ENCODE measurements at regions not wholly inside any gene's neighbourhood (a gene's known extent, or its start where the extent isn't known, plus 50 kb on each side); places are given as distances from the start of the nearest gene placed in this dataset.

DNA sequence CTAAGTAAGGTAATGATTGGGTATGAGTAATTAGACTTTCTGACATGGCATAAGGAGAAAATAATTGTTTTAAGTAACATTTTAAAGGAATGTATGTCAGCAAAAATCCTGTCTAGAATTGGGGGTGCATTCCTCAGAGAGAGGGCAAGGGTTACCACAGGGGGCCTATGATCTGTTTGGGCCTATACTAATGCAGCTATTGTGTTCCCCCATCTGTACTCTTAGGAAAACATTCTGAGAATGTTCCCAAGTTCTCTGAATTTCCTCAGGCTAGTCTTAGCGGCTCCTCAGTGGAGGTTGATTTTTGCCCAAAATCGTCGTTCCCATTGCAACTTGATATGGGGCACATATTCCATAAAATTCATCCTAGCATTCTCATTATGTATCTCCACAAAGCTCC, 1216.4 kb upstream of the GBE1 start (continued):
- TF ChIP-seq ZNF462 (CRISPR knock-in tag; IDR thresholded peaks at IDR 0.05) (no peak), NANOG (IDR thresholded peaks at IDR 0.05; ENCODE audit: borderline replicate concordance) (no peak), CREB1 (CRISPR knock-in tag; IDR thresholded peaks at IDR 0.05; ENCODE audit: low read depth) (no peak), EZH2phosphoT487 (IDR thresholded peaks at IDR 0.05; ENCODE audit: unreplicated experiment) (no peak), ZNF114 (CRISPR knock-in tag; IDR thresholded peaks at IDR 0.05) (no peak), POLR2AphosphoS5 (IDR thresholded peaks at IDR 0.05; ENCODE audit: low read depth) (no peak), JUNB (IDR thresholded peaks at IDR 0.05; ENCODE audit: unreplicated experiment) (no peak)
- TF ChIP-seq, protein P1, sequence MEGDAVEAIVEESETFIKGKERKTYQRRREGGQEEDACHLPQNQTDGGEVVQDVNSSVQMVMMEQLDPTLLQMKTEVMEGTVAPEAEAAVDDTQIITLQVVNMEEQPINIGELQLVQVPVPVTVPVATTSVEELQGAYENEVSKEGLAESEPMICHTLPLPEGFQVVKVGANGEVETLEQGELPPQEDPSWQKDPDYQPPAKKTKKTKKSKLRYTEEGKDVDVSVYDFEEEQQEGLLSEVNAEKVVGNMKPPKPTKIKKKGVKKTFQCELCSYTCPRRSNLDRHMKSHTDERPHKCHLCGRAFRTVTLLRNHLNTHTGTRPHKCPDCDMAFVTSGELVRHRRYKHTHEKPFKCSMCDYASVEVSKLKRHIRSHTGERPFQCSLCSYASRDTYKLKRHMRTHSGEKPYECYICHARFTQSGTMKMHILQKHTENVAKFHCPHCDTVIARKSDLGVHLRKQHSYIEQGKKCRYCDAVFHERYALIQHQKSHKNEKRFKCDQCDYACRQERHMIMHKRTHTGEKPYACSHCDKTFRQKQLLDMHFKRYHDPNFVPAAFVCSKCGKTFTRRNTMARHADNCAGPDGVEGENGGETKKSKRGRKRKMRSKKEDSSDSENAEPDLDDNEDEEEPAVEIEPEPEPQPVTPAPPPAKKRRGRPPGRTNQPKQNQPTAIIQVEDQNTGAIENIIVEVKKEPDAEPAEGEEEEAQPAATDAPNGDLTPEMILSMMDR (conservative IDR thresholded peaks at IDR 0.05; ENCODE audit: low read depth in 2 of 2), result no peak
- TF ChIP-seq, protein P2, sequence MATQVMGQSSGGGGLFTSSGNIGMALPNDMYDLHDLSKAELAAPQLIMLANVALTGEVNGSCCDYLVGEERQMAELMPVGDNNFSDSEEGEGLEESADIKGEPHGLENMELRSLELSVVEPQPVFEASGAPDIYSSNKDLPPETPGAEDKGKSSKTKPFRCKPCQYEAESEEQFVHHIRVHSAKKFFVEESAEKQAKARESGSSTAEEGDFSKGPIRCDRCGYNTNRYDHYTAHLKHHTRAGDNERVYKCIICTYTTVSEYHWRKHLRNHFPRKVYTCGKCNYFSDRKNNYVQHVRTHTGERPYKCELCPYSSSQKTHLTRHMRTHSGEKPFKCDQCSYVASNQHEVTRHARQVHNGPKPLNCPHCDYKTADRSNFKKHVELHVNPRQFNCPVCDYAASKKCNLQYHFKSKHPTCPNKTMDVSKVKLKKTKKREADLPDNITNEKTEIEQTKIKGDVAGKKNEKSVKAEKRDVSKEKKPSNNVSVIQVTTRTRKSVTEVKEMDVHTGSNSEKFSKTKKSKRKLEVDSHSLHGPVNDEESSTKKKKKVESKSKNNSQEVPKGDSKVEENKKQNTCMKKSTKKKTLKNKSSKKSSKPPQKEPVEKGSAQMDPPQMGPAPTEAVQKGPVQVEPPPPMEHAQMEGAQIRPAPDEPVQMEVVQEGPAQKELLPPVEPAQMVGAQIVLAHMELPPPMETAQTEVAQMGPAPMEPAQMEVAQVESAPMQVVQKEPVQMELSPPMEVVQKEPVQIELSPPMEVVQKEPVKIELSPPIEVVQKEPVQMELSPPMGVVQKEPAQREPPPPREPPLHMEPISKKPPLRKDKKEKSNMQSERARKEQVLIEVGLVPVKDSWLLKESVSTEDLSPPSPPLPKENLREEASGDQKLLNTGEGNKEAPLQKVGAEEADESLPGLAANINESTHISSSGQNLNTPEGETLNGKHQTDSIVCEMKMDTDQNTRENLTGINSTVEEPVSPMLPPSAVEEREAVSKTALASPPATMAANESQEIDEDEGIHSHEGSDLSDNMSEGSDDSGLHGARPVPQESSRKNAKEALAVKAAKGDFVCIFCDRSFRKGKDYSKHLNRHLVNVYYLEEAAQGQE (IDR thresholded peaks at IDR 0.05; ENCODE audit: unreplicated experiment), result no peak
